H1 (cell line): ENCODE measurements at regions not wholly inside any gene's neighbourhood (a gene's known extent, or its start where the extent isn't known, plus 50 kb on each side); places are given as distances from the start of the nearest gene placed in this dataset.

ENCODE experiments used
- ATF2 ChIP-seq: IDR thresholded peaks from 2 replicates; pipeline ENCODE4 v1.6.1; 2012; ENCODE audit warnings: low read length, inconsistent platforms
- CHD1 ChIP-seq: IDR thresholded peaks from 2 replicates; pipeline ENCODE4 v1.6.1; 2012; ENCODE audit warnings: low read depth, low read length, improper control_type of control experiment
- FOSL1 ChIP-seq: IDR thresholded peaks from 2 replicates; pipeline ENCODE4 v1.6.1; 2011; ENCODE audit warnings: mild to moderate bottlenecking, low read depth, low read length, moderate library complexity; ENCODE audit not compliant: insufficient read depth
- RFX5 ChIP-seq: IDR thresholded peaks from 2 replicates; pipeline ENCODE4 v1.6.1; 2011; ENCODE audit warnings: low read depth, low read length, improper control_type of control experiment, borderline replicate concordance
- RXRA ChIP-seq: IDR thresholded peaks from 2 replicates; pipeline ENCODE4 v1.6.1; 2011; ENCODE audit warnings: low read depth, mild to moderate bottlenecking, low read length, moderate library complexity; ENCODE audit not compliant: insufficient read depth
- TAF1 ChIP-seq: IDR thresholded peaks from 2 replicates; pipeline ENCODE4 v1.6.1; 2011; ENCODE audit warnings: mild to moderate bottlenecking, low read depth, low read length

DNA sequence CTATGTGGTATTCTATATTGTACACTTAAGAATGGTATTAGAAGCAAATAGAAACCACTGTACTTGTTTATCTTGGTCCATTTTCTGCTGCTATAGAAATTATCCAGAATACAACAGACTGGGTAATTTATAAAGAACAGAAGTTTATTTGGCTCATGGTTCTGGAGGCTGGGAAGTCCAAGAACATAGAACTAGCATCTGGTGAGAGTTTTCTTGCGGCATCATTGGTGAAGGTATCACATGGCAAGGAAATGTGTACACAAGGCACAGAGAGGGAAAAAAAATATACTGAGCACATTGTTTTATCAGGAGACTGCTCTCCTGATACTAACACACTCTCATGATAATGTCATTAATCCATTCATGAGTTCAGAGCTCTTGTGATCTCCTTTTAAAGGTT is 130.3 kb upstream of the STXBP6 start (continued):
- TF ChIP-seq ATF2 (no peak), FOSL1 (no peak), CHD1 (no peak), RXRA (no peak), RFX5 (no peak), TAF1 (no peak)
